Glomerular visceral epithelial cell (primary cell): ENCODE measurements at regions not wholly inside any gene's neighbourhood (a gene's known extent, or its start where the extent isn't known, plus 50 kb on each side); places are given as distances from the start of the nearest gene placed in this dataset.
"Not testable (repeated sequence)": the region's sequence is repeated elsewhere in the genome, so short reads cannot be mapped to it uniquely, and the experiment has no call there.

Experiments
- DNase-seq: peaks from one replicate; pipeline ENCODE4 v3.0.0-alpha.2; 2016; ENCODE audit errors: extremely low spot score

GRCh38 chr7:106713452-106713851 is 52.5 kb upstream of the CCDC71L start:
- not testable (repeated sequence) for DNase-seq

GRCh38 chr7:106714590-106715442 is 53.9 kb upstream of the CCDC71L start:
- not testable (repeated sequence) for DNase-seq

- no peak for DNase-seq
Measured at GRCh38 chr7:106715730-106716129, 54.8 kb upstream of the CCDC71L start.

- no peak for DNase-seq
Measured at GRCh38 chr7:106717254-106717954, 56.4 kb upstream of the CCDC71L start.

- DNase-seq, result peak; percentile 82
Measured at GRCh38 chr7:106717955-106718871, 57.3 kb upstream of the CCDC71L start.

GRCh38 chr7:106720641-106721040 is 59.7 kb upstream of the CCDC71L start:
- DNase-seq, result no peak

GRCh38 chr7:106721816-106722785 is 61.1 kb upstream of the CCDC71L start:
- DNase-seq, result no peak

GRCh38 chr7:106723398-106723797 is 62.4 kb upstream of the CCDC71L start:
- no peak for DNase-seq

GRCh38 chr7:106729720-106730385 is 68.9 kb upstream of the CCDC71L start:
- DNase-seq, result no peak

- no peak for DNase-seq
Measured at GRCh38 chr7:106731187-106731586, 70.2 kb upstream of the CCDC71L start.

- DNase-seq, result no peak
Measured at GRCh38 chr7:106731646-106732444, 70.9 kb upstream of the CCDC71L start.

- DNase-seq, result no peak
Measured at GRCh38 chr7:106735637-106736036, 74.7 kb upstream of the CCDC71L start.

GRCh38 chr7:106736123-106736507 is 75.2 kb upstream of the CCDC71L start:
- no peak for DNase-seq

- DNase-seq, result peak; percentile 58
Measured at GRCh38 chr7:106736508-106737201, 75.7 kb upstream of the CCDC71L start.

GRCh38 chr7:106737202-106737562 is 76.2 kb upstream of the CCDC71L start:
- DNase-seq, result peak; percentile 26

GRCh38 chr7:106740806-106741205 is 79.8 kb upstream of the CCDC71L start:
- no peak for DNase-seq

GRCh38 chr7:106744563-106745091 is 83.7 kb upstream of the CCDC71L start:
- no peak for DNase-seq

GRCh38 chr7:106747301-106747700 is 86.3 kb upstream of the CCDC71L start:
- DNase-seq, result not testable (repeated sequence)

GRCh38 chr7:106747804-106748203 is 86.8 kb upstream of the CCDC71L start:
- no peak for DNase-seq
